Fibroblast of lung (primary cell): ENCODE measurements at regions not wholly inside any gene's neighbourhood (a gene's known extent, or its start where the extent isn't known, plus 50 kb on each side); places are given as distances from the start of the nearest gene placed in this dataset.

Source experiments
- DNase-seq, 2 donors: peaks; one replicate each; pipeline versions ENCODE4 v3.0.0 to v3.0.0-alpha.2; 2010; ENCODE audit warnings: low read depth in 2 of 2
- H2AFZ ChIP-seq: 2 replicates; pipeline ENCODE4 v1.5.1; 2012; ENCODE audit warnings: low read length, control low read depth, inconsistent platforms
- H3K27ac ChIP-seq: 2 replicates; pipeline ENCODE4 v1.5.1; 2011; ENCODE audit warnings: low read length, control low read depth; ENCODE audit not compliant: insufficient read depth
- H3K27me3 ChIP-seq: 2 replicates; pipeline ENCODE4 v1.5.1; 2011; ENCODE audit warnings: mild to moderate bottlenecking, low read length; ENCODE audit not compliant: control insufficient read depth, insufficient read depth
- H3K36me3 ChIP-seq: 2 replicates; pipeline ENCODE4 v1.5.1; 2011; ENCODE audit warnings: low read length; ENCODE audit not compliant: control insufficient read depth, insufficient read depth
- H3K4me1 ChIP-seq: 2 replicates; pipeline ENCODE4 v1.5.1; 2011; ENCODE audit warnings: low read length; ENCODE audit not compliant: control insufficient read depth, insufficient read depth; ENCODE audit errors: extremely low read depth
- H3K4me2 ChIP-seq: 2 replicates; pipeline ENCODE4 v1.5.1; 2011; ENCODE audit warnings: low read length, control low read depth; ENCODE audit not compliant: insufficient read depth; ENCODE audit errors: extremely low read depth
- H3K4me3 ChIP-seq, 4 experiments: fragments of 200-600 bp in 1 of 4; sonication (generic) in 1 of 4; replicated peaks in 1 of 4; 2 replicates each; pipeline ENCODE4 v1.5.1; 2011 to 2016; ENCODE audit warnings: low read length in 4 of 4, low read depth in 3 of 4, mild to moderate bottlenecking in 3 of 4, control low read depth in 2 of 4, inconsistent platforms in 1 of 4, mixed read lengths in 1 of 4; ENCODE audit not compliant: insufficient read depth in 1 of 4; ENCODE audit errors: control extremely low read depth in 1 of 4
- H3K79me2 ChIP-seq: 2 replicates; pipeline ENCODE4 v1.5.1; 2012; ENCODE audit warnings: mild to moderate bottlenecking, low read length, inconsistent platforms; ENCODE audit not compliant: control insufficient read depth, insufficient read depth
- H3K9ac ChIP-seq: 2 replicates; pipeline ENCODE4 v1.5.1; 2011; ENCODE audit warnings: mild to moderate bottlenecking, low read length, control low read depth; ENCODE audit not compliant: insufficient read depth
- H3K9me3 ChIP-seq: 2 replicates; pipeline ENCODE4 v1.5.1; 2012; ENCODE audit warnings: low read depth, low read length; ENCODE audit not compliant: control insufficient read depth, insufficient read depth
- H4K20me1 ChIP-seq: 2 replicates; pipeline ENCODE4 v1.5.1; 2011; ENCODE audit warnings: low read length; ENCODE audit not compliant: control insufficient read depth, insufficient read depth; ENCODE audit errors: extremely low read depth
- CTCF ChIP-seq, 2 donors: IDR thresholded peaks in 1 of 2; conservative IDR thresholded peaks in 1 of 2; 1 replicate in 1 of 2; 2 replicates in 1 of 2; pipeline ENCODE4 v1.5.1; 2011 to 2012; ENCODE audit warnings: low read length in 2 of 2, control low read depth in 1 of 2, inconsistent platforms in 1 of 2, low read depth in 1 of 2, mild to moderate bottlenecking in 1 of 2
- EZH2 ChIP-seq: IDR thresholded peaks from 2 replicates; pipeline ENCODE4 v1.5.1; 2012; ENCODE audit warnings: low read length, control low read depth, mild to moderate bottlenecking; ENCODE audit errors: missing control alignments

GRCh38 chr10:83886871-83887270, 252.4 kb upstream of the GHITM start:
- TF ChIP-seq CTCF (conservative IDR thresholded peaks at IDR 0.05 in 1 of 2, IDR thresholded peaks at IDR 0.05 in 1 of 2; ENCODE audit: low read depth in 1 of 2, low read length in 2 of 2) = no peak
- TF ChIP-seq EZH2 = no peak
- Histone ChIP-seq H3K27me3 (no peaks in the 10 kb centered on the region), H3K27ac (no peak overlapping the region), H3K4me1 (no peaks in the 10 kb centered on the region), H3K9me3 (no peaks in the 10 kb centered on the region), H3K4me2 (no peak overlapping the region), H2AFZ (no peak overlapping the region), H3K9ac (no peak overlapping the region), H3K36me3 (no peaks in the 10 kb centered on the region), H3K79me2 (no peaks in the 10 kb centered on the region), H4K20me1 (no peaks in the 10 kb centered on the region), H3K4me3 (no peak overlapping the region)
- DNase-seq = peak in 1 of 2 donors; percentile 15

DNA sequence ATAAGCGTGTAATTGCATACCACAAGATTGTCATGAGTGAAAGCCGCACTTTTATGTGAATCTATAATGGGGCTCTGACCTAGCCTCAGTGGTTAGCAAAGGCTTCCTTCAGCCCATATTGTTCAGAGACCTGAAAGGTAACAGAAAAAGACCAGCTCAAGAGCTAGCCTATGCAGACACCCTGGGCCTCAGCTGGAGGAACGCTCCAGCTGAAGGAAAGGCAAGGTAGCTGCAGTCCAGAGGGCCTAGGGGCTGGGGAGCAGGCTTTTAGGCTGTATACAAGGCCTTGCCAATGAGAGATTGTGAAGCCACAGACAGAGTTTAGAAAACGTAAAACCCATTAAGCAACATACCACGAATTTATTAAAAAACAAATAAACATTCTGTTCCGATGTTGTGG, 246.6 kb upstream of the GHITM start:
- Histone ChIP-seq H4K20me1 (no peaks in the 10 kb centered on the region), H3K79me2 (no peaks in the 10 kb centered on the region), H3K9me3 (no peaks in the 10 kb centered on the region), H3K4me3 (no peak overlapping the region), H3K36me3 (no peaks in the 10 kb centered on the region), H3K4me2 (no peak overlapping the region), H3K27ac (no peak overlapping the region), H3K4me1 (no peaks in the 10 kb centered on the region), H3K27me3 (no peaks in the 10 kb centered on the region), H2AFZ (no peak overlapping the region), H3K9ac (no peak overlapping the region)
- DNase-seq = no peak
- no peak for TF ChIP-seq CTCF (conservative IDR thresholded peaks at IDR 0.05 in 1 of 2, IDR thresholded peaks at IDR 0.05 in 1 of 2; ENCODE audit: low read depth in 1 of 2, low read length in 2 of 2)
- TF ChIP-seq EZH2 = no peak

- TF ChIP-seq EZH2 (no peak), CTCF (conservative IDR thresholded peaks at IDR 0.05 in 1 of 2, IDR thresholded peaks at IDR 0.05 in 1 of 2; ENCODE audit: low read depth in 1 of 2, low read length in 2 of 2) (no peak)
- H3K27me3 ChIP-seq = no peaks in the 10 kb centered on the region
- H3K4me3 ChIP-seq = no peak overlapping the region
- no peak overlapping the region for H3K9ac ChIP-seq
- no peak for DNase-seq
- no peaks in the 10 kb centered on the region for H4K20me1 ChIP-seq
- no peaks in the 10 kb centered on the region for H3K79me2 ChIP-seq
- no peak overlapping the region for H2AFZ ChIP-seq
- no peak overlapping the region for H3K27ac ChIP-seq
- H3K4me2 ChIP-seq = no peak overlapping the region
- H3K36me3 ChIP-seq = no peaks in the 10 kb centered on the region
- no peaks in the 10 kb centered on the region for H3K9me3 ChIP-seq
- H3K4me1 ChIP-seq = no peaks in the 10 kb centered on the region
These were observed 243.1 kb upstream of the GHITM start for GRCh38 chr10:83896219-83896618.
